HCEC 1CT (cell line): ENCODE measurements at regions not wholly inside any gene's neighbourhood (a gene's known extent, or its start where the extent isn't known, plus 50 kb on each side); places are given as distances from the start of the nearest gene placed in this dataset.

Experiments
- DNase-seq: peaks from one replicate; pipeline ENCODE4 v3.0.0-alpha.2; 2017

- peak; percentile 6 for DNase-seq
Observed at GRCh38 chr4:122309988-122310626, 68.7 kb upstream of the ADAD1 start.

GRCh38 chr4:122313006-122313646, 65.7 kb upstream of the ADAD1 start:
- peak; percentile 1 for DNase-seq

GRCh38 chr4:122326908-122327307, 51.9 kb upstream of the ADAD1 start:
- DNase-seq = no peak

GRCh38 chr4:122328893-122329292, 49.9 kb upstream of the ADAD1 start:
- DNase-seq = no peak
